HCT116 (cell line): ENCODE measurements at regions not wholly inside any gene's neighbourhood (a gene's known extent, or its start where the extent isn't known, plus 50 kb on each side); places are given as distances from the start of the nearest gene placed in this dataset.
A peak's percentile ranks its signal among the peaks of the same experiment; 100 is the strongest.

Source experiments
- ATAC-seq: fragments of 200-7000 bp; cut with Tn5 transposase; 2 replicates; pipeline ENCODE4 v1.9.1; 2020; ENCODE audit warnings: mild to moderate bottlenecking, moderate library complexity
- BruUV-seq: library from RNA; stranded (reverse); fragments of 400-500 nt; replicated peaks from 2 replicates; lab custom pipeline; 2021; lab: Mats Ljungman, UMichigan
- CTCF ChIA-PET: fragments of 300-600 bp; sonication (Branson Sonifier 250); formaldehyde crosslinking; loops from one replicate; lab custom pipeline; 2021; ENCODE audit warnings: antibody characterized with exemption; lab: Charles Lee
- POLR2A ChIA-PET: fragments of 300-600, 350-600 bp; sonication (Branson Sonifier 250); formaldehyde crosslinking; loops from one replicate; lab custom pipeline; 2021; ENCODE audit warnings: antibody characterized with exemption; lab: Charles Lee
- RAD21 ChIA-PET, 2 experiments: fragments of 300-600 bp; sonication (Branson Sonifier 250); formaldehyde crosslinking; loops; one replicate each; lab custom pipeline; 2023; ENCODE audit warnings: low total read pairs in 2 of 2; ENCODE audit not compliant: uncharacterized antibody in 2 of 2, unreplicated experiment in 2 of 2, low non-redundant PET in 1 of 2; lab: Charles Lee
- DNase-seq: peaks from one replicate; pipeline ENCODE4 v3.0.0-alpha.2; 2010; ENCODE audit warnings: low read depth, low spot score
- H2AFZ ChIP-seq: fragments of 200-600 bp; shearing (Covaris generic), sonication (generic); 2 replicates; pipeline ENCODE4 v1.6.1; 2017; ENCODE audit warnings: low read depth, mixed run types, mixed read lengths, antibody characterized with exemption, low read length; ENCODE audit not compliant: poor library complexity, severe bottlenecking
- H3K27ac ChIP-seq: 2 replicates; pipeline ENCODE4 v1.5.1; 2012; ENCODE audit warnings: low read depth, low read length
- H3K27me3 ChIP-seq: fragments of 200-600 bp; sonication (generic); 2 replicates; pipeline ENCODE4 v1.6.1; 2016; ENCODE audit warnings: mixed run types, low read length, mixed read lengths; ENCODE audit not compliant: insufficient read depth
- H3K36me3 ChIP-seq, 2 experiments: fragments of 200-500 bp in 1 of 2; fragments of 200-600 bp in 1 of 2; sonication (Bioruptor generic) in 1 of 2; sonication (generic) in 1 of 2; 2 replicates each; pipeline versions ENCODE4 v1.5.1 to v1.6.1; 2014 to 2016; ENCODE audit warnings: low read length in 2 of 2, inconsistent platforms in 1 of 2, mixed read lengths in 1 of 2, mixed run types in 1 of 2; ENCODE audit not compliant: insufficient read depth in 2 of 2, control insufficient read depth in 1 of 2
- H3K4me1 ChIP-seq, 2 experiments: fragments of 200-600 bp in 1 of 2; sonication (generic) in 1 of 2; 2 replicates each; pipeline versions ENCODE4 v1.5.1 to v1.6.1; 2012 to 2017; ENCODE audit warnings: low read length in 2 of 2, inconsistent platforms in 1 of 2, mild to moderate bottlenecking in 1 of 2, mixed read lengths in 1 of 2, mixed run types in 1 of 2, moderate library complexity in 1 of 2; ENCODE audit not compliant: insufficient read depth in 2 of 2, control insufficient read depth in 1 of 2
- H3K4me2 ChIP-seq: fragments of 200-600 bp; sonication (generic); 2 replicates; pipeline ENCODE4 v1.6.1; 2017; ENCODE audit warnings: mixed run types, low read length, mixed read lengths
- H3K4me3 ChIP-seq, 2 experiments: fragments of 200-600 bp in 1 of 2; sonication (generic) in 1 of 2; replicated peaks in 1 of 2; 2 replicates each; pipeline ENCODE4 v1.5.1; 2011 to 2016; ENCODE audit warnings: low read length in 2 of 2, control low read depth in 1 of 2, low read depth in 1 of 2, mild to moderate bottlenecking in 1 of 2, mixed read lengths in 1 of 2, mixed run types in 1 of 2
- H3K79me2 ChIP-seq: fragments of 200-600 bp; sonication (generic); 2 replicates; pipeline ENCODE4 v1.6.1; 2017; ENCODE audit warnings: mild to moderate bottlenecking, mixed run types, low read length, moderate library complexity, mixed read lengths; ENCODE audit not compliant: insufficient read depth
- H3K9ac ChIP-seq: fragments of 200-600 bp; sonication (generic); 2 replicates; pipeline ENCODE4 v1.6.1; 2016; ENCODE audit warnings: low read length, mixed read lengths
- H3K9me2 ChIP-seq: fragments of 200-600 bp; sonication (generic), shearing (Covaris generic); 2 replicates; pipeline ENCODE4 v1.6.1; 2017; ENCODE audit warnings: mixed run types, mild to moderate bottlenecking, moderate library complexity; ENCODE audit not compliant: insufficient read depth
- H3K9me3 ChIP-seq, 2 experiments: fragments of 200-500 bp in 1 of 2; fragments of 200-600 bp in 1 of 2; sonication (Bioruptor generic) in 1 of 2; sonication (generic) in 1 of 2; 2 replicates each; pipeline ENCODE4 v1.6.1; 2014 to 2017; ENCODE audit warnings: low read length in 2 of 2, mixed read lengths in 2 of 2, inconsistent platforms in 1 of 2, low read depth in 1 of 2, mild to moderate bottlenecking in 1 of 2, mixed run types in 1 of 2, moderate library complexity in 1 of 2; ENCODE audit not compliant: control insufficient read depth in 1 of 2, insufficient read depth in 1 of 2
- H4K20me1 ChIP-seq: fragments of 200-600 bp; sonication (generic), shearing (Covaris generic); 2 replicates; pipeline ENCODE4 v1.6.1; 2017; ENCODE audit warnings: mixed run types, mild to moderate bottlenecking, moderate library complexity; ENCODE audit not compliant: insufficient read depth
- ATF3 ChIP-seq: IDR thresholded peaks from 2 replicates; pipeline ENCODE4 v1.6.1; 2012
- CBX3 ChIP-seq: IDR thresholded peaks from 2 replicates; pipeline ENCODE4 v1.6.1; 2012; ENCODE audit warnings: low read depth
- CEBPB ChIP-seq: IDR thresholded peaks from 2 replicates; pipeline ENCODE4 v1.6.1; 2012; ENCODE audit warnings: low read depth
- EGR1 ChIP-seq: IDR thresholded peaks from 2 replicates; pipeline ENCODE4 v1.6.1; 2012; ENCODE audit warnings: low read depth
- ELF1 ChIP-seq: IDR thresholded peaks from 2 replicates; pipeline ENCODE4 v1.6.1; 2012; ENCODE audit warnings: low read depth, borderline replicate concordance
- EZH2phosphoT487 ChIP-seq: fragments of 200-600 bp; IDR thresholded peaks from 2 replicates; pipeline ENCODE4 v1.6.1; 2018; ENCODE audit warnings: antibody characterized with exemption, borderline replicate concordance
- FOSL1 ChIP-seq: IDR thresholded peaks from 2 replicates; pipeline ENCODE4 v1.6.1; 2012; ENCODE audit warnings: low read depth
- JUND ChIP-seq: IDR thresholded peaks from 2 replicates; pipeline ENCODE4 v1.6.1; 2012
- MAX ChIP-seq: IDR thresholded peaks from 2 replicates; pipeline ENCODE4 v1.6.1; 2012
- POLR2A ChIP-seq: IDR thresholded peaks from 2 replicates; pipeline ENCODE4 v1.7.0; 2011; ENCODE audit warnings: borderline replicate concordance; ENCODE audit not compliant: insufficient read depth, insufficient read length; ENCODE audit errors: extremely low read depth
- RAD21 ChIP-seq: IDR thresholded peaks from 2 replicates; pipeline ENCODE4 v1.6.1; 2012; ENCODE audit warnings: low read depth, mild to moderate bottlenecking
- REST ChIP-seq: IDR thresholded peaks from 2 replicates; pipeline ENCODE4 v1.6.1; 2012; ENCODE audit warnings: low read depth
- SP1 ChIP-seq: IDR thresholded peaks from 2 replicates; pipeline ENCODE4 v1.6.1; 2012; ENCODE audit warnings: low read depth
- SRF ChIP-seq: IDR thresholded peaks from 2 replicates; pipeline ENCODE4 v1.6.1; 2012; ENCODE audit warnings: low read depth
- TCF7L2 ChIP-seq: IDR thresholded peaks from 2 replicates; pipeline ENCODE4 v1.7.0; 2011; ENCODE audit warnings: borderline replicate concordance, inconsistent platforms; ENCODE audit not compliant: insufficient read depth, insufficient read length; ENCODE audit errors: extremely low read depth
- YY1 ChIP-seq: IDR thresholded peaks from 2 replicates; pipeline ENCODE4 v1.6.1; 2011; ENCODE audit warnings: low read length, low read depth, moderate library complexity, mild to moderate bottlenecking; ENCODE audit not compliant: insufficient replicate concordance; ENCODE audit errors: extremely low read depth
- ZBTB33 ChIP-seq: IDR thresholded peaks from 2 replicates; pipeline ENCODE4 v1.6.1; 2011; ENCODE audit warnings: mild to moderate bottlenecking, low read length, moderate library complexity; ENCODE audit not compliant: insufficient replicate concordance; ENCODE audit errors: extremely low read depth
- ZFX ChIP-seq: fragments of 450-650 bp; IDR thresholded peaks from 2 replicates; pipeline ENCODE4 v1.6.1; 2017
- ZNF274 ChIP-seq: fragments of 200-500 bp; sonication (Bioruptor generic); IDR thresholded peaks from 2 replicates; pipeline ENCODE4 v1.6.1; 2014; ENCODE audit warnings: mild to moderate bottlenecking, low read depth, low read length, inconsistent platforms
- intact Hi-C: fragments of 100-400 bp; cut with micrococcal nuclease; formaldehyde crosslinking; loops from 2 replicates; pipeline ENCODE4 v1.10.0; 2022

GRCh38 chr5:154133591-154133990 is 56.9 kb upstream of the GALNT10 start:
- POLR2A ChIA-PET, result no interaction called here
- TF ChIP-seq ZFX (no peak), EGR1 (no peak), ATF3 (no peak), REST (no peak), RAD21 (no peak), TCF7L2 (no peak), ZNF274 (no peak), MAX (no peak), YY1 (no peak), ELF1 (no peak), CBX3 (no peak), POLR2A (no peak), FOSL1 (no peak), SRF (no peak), SP1 (no peak), EZH2phosphoT487 (no peak), ZBTB33 (no peak), CEBPB (no peak), JUND (no peak)
- H3K4me2 ChIP-seq, result no peak overlapping the region
- intact Hi-C loops, result no loop called here
- no peak overlapping the region for H2AFZ ChIP-seq
- H3K9ac ChIP-seq, result no peak overlapping the region
- H3K27me3 ChIP-seq, result peaks cover 52% of the 10 kb centered on the region
- H3K36me3 ChIP-seq, result no peaks in the 10 kb centered on the region
- no TSS peak for BruUV-seq
- no peak for DNase-seq
- no peaks in the 10 kb centered on the region for H3K9me2 ChIP-seq
- H4K20me1 ChIP-seq, result no peaks in the 10 kb centered on the region
- no peak overlapping the region for H3K4me3 ChIP-seq
- peak; percentile 55 for ATAC-seq
- no peaks in the 10 kb centered on the region; a peak in 2 of 4 replicates for H3K4me1 ChIP-seq
- RAD21 ChIA-PET, result no interaction called here
- CTCF ChIA-PET, result no interaction called here
- H3K79me2 ChIP-seq, result no peaks in the 10 kb centered on the region
- H3K27ac ChIP-seq, result no peak overlapping the region
- no peaks in the 10 kb centered on the region for H3K9me3 ChIP-seq
